HG02642 (cell line): ENCODE measurements at regions not wholly inside any gene's neighbourhood (a gene's known extent, or its start where the extent isn't known, plus 50 kb on each side); places are given as distances from the start of the nearest gene placed in this dataset.
"Not testable (repeated sequence)": the region's sequence is repeated elsewhere in the genome, so short reads cannot be mapped to it uniquely, and the experiment has no call there.

Experiments used
- ATAC-seq: cut with Tn5 transposase; IDR thresholded peaks from one replicate; pipeline ENCODE4 v1.9.1; 2021; ENCODE audit warnings: mild to moderate bottlenecking; ENCODE audit not compliant: unreplicated experiment, poor library complexity

GRCh38 chr20:1758765-1759164, 101.2 kb upstream of the SIRPG start:
- ATAC-seq, result no peak

DNA sequence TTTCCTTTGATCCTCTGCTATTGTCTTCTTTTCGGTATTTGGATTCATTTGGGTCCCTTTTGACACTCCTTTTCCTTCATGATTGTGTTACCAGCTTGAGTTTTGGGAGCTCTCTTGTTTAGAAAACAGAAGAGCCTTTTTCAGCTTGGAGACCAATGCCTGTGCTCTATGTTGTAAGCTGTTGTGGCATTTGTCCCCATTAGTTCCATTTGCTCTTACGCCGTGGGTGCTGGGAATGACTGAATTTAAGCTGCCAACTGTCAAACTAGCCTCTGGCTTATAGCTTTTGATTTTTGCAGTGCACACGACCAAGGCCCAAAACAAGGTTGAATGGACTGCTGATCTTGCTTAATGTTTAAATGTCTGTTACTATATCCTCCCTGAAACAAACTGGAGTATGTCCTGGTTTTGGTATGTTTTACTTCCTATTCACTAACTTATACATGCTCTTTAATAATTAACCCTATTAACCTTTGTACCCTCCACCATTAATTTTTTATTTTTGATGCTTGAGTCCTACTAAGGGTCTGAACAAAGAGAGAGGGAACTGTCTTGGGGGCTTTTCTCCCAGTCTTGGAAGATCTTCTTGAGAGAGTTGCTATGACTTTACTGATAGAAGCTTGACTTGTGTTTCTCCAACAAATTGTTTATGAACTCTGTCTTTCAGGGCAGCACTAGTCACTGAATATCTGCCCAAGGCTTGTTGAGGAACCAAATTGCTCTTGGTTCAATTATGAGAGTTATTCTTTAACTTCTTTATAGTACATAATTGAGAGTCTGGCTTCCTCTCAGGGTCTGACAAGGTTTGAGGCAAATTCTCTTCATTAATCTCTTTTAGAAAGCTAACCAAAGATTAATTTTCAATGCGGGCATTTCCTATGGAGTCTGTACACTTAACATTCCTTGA, 100.3 kb upstream of the SIRPG start:
- ATAC-seq, result no peak

DNA sequence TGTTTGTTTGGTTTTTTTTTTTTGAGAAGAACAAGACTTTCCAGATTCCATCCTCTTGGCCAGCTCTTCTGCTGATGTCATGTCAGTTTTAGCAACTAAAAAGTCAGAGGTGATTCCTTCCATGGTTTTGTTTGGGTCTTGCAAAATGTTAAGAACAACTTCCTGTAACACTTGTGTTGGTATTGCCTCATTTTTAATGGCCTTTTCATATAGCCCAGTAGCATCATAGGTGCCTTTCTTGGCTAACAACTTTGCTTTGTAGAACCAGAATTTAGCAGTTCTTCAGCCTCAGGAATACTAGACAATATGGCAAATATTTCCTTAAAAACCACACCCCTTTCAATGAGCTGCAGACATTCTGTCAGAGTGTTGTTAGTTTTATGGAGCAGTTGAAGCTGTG, 99.5 kb upstream of the SIRPG start:
- no peak for ATAC-seq

DNA sequence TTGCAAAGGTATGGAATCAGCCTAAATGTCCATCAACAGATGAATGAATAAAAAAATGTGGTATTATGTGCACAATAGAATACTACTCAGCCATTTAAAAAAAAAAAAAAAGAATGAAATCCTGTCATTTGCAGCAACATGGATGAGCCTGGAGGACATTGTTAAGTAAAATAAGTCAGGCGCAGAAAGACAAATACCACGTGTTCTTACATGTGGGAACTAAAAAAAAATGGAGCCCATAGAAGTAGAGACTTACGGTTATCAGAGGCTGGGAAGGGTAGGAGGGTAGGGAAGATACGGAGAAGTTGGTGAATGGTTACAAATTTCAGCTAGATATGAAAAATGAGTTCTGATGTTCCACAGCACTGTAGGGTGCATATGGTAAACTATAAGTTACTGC, 97.2 kb upstream of the SIRPG start:
- no peak for ATAC-seq

DNA sequence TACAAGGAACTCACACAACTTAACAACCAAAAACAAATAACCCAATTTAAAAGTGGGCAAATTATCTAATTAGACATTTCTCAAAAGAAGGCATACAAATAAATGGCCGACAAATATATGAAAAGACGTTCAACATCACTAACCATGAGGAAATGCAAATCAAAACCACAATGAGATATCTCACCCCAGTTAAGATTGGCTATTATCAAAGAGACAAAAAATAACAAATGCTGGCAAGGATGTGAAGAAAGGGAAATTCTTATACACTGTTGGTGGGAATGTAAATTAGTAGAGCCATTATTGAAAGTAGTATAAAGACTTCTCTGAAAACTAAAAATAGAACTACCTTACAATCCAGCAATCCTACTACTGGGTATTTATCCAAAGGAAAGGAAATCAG, 96.7 kb upstream of the SIRPG start:
- no peak for ATAC-seq

- no peak for ATAC-seq
These were observed 94.5 kb upstream of the SIRPG start for GRCh38 chr20:1752045-1752444.

DNA sequence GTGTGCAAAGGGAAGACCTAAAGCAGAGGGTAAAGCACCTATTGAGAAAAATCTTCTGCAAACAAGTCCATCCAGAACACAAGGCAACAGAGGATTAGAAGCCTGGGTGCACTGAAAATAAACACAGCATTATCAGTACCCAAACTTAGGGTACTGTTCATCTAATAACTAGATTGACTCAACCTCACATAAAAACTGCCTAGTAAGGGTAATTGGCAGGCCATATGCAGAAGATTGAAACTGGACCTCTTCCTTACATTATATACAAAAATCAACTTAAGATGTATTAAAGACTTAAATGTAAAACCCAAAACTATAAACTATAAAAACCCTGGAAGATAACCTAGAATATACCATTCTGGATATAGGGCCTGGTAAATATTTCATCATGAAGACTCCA, 91.2 kb upstream of the SIRPG start:
- no peak for ATAC-seq

- no peak for ATAC-seq
These were observed 90.5 kb upstream of the SIRPG start for GRCh38 chr20:1747953-1748577.

- ATAC-seq, result not testable (repeated sequence)
These were observed 84.5 kb upstream of the SIRPG start for GRCh38 chr20:1742049-1742434.

- ATAC-seq, result no peak
These were observed 83.9 kb upstream of the SIRPG start for GRCh38 chr20:1741309-1742048.

- ATAC-seq, result no peak
These were observed 79.6 kb upstream of the SIRPG start for GRCh38 chr20:1737134-1737533.

DNA sequence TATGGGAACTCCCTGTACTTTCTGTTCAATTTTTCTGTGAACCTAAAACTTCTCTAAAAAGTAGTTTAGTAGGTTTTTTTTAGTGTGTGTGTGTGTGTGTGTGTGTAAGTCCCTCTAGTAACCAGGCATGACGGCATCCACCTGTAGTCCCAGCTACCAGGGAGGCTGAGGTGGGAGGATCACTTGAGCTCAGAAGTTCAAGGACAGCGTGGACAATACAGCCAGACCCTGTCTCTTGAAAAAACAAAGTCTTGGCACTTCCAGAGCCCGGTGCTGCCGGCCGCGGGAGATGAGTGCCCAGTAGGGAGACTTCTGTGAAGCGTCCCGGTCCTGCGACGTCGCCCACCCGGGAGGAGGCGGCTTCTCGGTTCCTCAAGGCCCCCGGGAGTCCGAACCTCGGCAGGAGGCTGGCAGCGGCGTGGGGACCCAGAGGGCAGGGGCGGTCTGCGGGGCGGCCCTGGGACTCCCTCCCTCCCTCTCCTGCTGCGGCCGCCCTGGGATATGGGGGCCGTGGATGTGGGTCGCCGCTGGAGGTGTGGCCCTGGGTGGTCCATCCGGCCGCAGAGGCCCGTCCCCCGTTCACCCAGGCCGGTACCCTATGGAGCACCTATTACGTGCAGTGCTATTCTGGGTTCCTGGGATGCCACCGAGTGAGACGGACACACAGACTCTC, 78.0 kb upstream of the SIRPG start:
- ATAC-seq, result no peak

GRCh38 chr20:1734269-1734858, 76.8 kb upstream of the SIRPG start:
- ATAC-seq, result no peak

DNA sequence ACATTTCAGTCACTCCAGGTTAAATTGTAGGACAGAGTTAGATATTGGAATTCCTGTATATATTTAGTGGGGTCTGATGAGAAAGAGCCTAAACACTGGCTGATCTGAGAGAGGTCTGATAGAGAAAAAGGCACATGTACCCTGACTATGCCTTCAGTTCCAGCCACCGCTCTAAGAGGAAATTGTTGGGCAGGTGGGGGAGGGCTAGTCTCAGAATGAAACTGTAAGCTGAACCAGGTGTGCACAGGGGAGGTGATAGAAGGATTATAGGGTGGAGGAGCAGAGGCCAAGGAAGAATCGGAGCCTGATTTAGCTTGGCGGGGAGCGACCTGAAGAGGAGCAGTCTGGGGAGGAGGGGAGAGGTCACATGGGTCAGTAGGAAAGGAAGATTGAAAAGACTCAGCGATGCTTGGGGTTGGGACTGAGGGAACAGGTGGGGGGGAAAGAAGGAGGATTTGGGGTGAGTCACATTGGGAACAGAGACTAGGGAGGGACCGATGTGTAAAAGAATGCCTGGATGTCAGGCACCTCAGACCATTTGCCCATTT, 74.3 kb upstream of the SIRPG start:
- ATAC-seq, result not testable (repeated sequence)

GRCh38 chr20:1730981-1731711, 73.6 kb upstream of the SIRPG start:
- ATAC-seq, result not testable (repeated sequence)

DNA sequence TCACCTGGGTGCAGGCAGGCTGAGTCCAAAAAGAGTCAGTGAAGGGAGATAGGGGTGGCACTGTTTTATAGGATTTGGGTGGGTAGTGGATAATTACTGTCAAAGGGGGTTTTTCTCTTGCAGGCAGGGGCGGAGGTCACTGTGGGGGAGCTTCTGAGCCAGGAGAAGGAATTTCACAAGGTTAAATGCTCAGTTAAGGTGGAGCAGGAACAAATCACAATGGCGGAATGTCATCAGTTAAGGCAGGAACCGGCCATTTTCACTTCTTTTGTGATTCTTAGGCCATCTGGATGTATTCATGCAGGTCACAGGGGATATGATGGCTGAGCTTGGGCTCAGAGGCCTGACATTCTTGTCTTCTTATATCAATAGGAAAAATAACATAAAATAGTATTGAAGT, 69.7 kb upstream of the SIRPG start:
- ATAC-seq, result not testable (repeated sequence)

- ATAC-seq, result no peak
These were observed 67.3 kb upstream of the SIRPG start for GRCh38 chr20:1724901-1725300.

DNA sequence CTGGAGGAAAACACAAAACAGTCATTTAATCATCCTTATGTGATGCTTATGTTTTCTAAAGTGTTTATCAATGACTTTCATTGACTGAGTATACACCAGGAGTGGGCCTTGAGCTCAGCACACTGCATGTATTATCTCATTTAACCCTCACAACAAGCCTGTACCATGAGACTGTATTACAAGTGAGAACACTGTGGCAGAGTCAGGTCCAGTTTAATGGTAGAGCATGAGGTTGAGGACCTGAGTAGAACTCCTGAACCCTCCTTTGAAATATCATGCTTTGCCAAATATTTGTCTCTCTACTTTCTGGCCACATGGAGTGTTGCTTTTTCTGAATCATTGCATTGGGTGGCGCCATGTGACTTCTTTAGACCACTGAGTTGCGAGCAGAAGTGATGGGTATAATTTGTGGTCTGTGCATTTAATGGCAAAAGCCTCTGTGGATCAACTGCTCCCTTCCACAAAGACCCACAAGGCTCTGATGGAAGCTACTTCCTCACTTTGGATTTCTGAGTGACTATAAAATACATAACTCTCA, 65.0 kb upstream of the SIRPG start:
- ATAC-seq, result no peak
